Lower lobe of right lung (tissue), 2 donors: ENCODE measurements at regions not wholly inside any gene's neighbourhood (a gene's known extent, or its start where the extent isn't known, plus 50 kb on each side); places are given as distances from the start of the nearest gene placed in this dataset.

ENCODE experiments used
- ATAC-seq, 2 donors: fragments of 200-7000 bp; cut with Tn5 transposase; one replicate each; pipeline ENCODE4 v1.9.1; 2020 to 2022; ENCODE audit warnings: mild to moderate bottlenecking in 2 of 2, moderate library complexity in 2 of 2
- DNase-seq: peaks from one replicate; pipeline ENCODE4 v3.0.0-alpha.2; 2020
- H3K27ac ChIP-seq: fragments of 200-600 bp; one replicate; pipeline ENCODE4 v1.8.0; 2022
- H3K27me3 ChIP-seq: fragments of 200-600 bp; one replicate; pipeline ENCODE4 v1.8.0; 2022; ENCODE audit warnings: low read depth
- H3K36me3 ChIP-seq: fragments of 200-600 bp; one replicate; pipeline ENCODE4 v1.8.0; 2022; ENCODE audit warnings: mild to moderate bottlenecking
- H3K4me1 ChIP-seq: fragments of 200-600 bp; one replicate; pipeline ENCODE4 v1.8.0; 2022
- H3K4me3 ChIP-seq: fragments of 200-600 bp; one replicate; pipeline ENCODE4 v1.8.0; 2022; ENCODE audit warnings: mild to moderate bottlenecking
- H3K9me3 ChIP-seq: fragments of 200-600 bp; one replicate; pipeline ENCODE4 v1.8.0; 2022
- CTCF ChIP-seq: fragments of 200-600 bp; IDR thresholded peaks from one replicate; pipeline ENCODE4 v1.8.0; 2022; ENCODE audit warnings: antibody characterized with exemption, mild to moderate bottlenecking
- intact Hi-C: fragments of 100-400 bp; cut with DNase I; formaldehyde crosslinking; loops from one replicate; pipeline ENCODE4 v1.11.0; 2022
- donor health status: DM: no; HTN: yes; CAD: no; lungs with severe emphysema.

- no peak for TF ChIP-seq CTCF
- Histone ChIP-seq H3K27ac (no peak overlapping the region), H3K27me3 (no peaks in the 10 kb centered on the region), H3K4me3 (no peak overlapping the region), H3K9me3 (no peaks in the 10 kb centered on the region), H3K36me3 (no peaks in the 10 kb centered on the region), H3K4me1 (no peaks in the 10 kb centered on the region)
- ATAC-seq (no peak), DNase-seq (no peak)
- intact Hi-C loops: no loop called here
These were observed 1816.8 kb downstream of the OLFM4 start for GRCh38 chr13:54845351-54845965.

DNA sequence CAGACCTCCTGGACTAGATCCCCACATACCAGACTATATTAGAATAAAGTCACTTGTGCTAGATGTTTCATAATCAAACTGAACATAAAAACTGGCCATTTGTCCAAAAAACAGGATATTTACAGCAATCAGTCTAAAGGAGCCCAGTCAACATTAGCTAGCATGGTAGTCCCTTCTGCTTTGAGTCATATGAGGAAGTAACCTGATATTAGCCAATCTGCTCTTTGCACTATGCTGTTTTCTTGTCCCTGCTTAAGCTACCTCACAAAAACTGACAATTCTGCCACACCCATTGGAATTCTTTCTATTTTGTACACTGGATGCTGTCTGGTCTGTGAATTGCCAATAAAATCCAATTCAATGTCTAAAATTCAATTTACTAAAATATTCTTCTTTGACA is 1824.2 kb downstream of the OLFM4 start:
- Histone ChIP-seq H3K27me3 (no peaks in the 10 kb centered on the region), H3K9me3 (no peaks in the 10 kb centered on the region), H3K4me1 (no peaks in the 10 kb centered on the region), H3K36me3 (no peaks in the 10 kb centered on the region), H3K27ac (no peak overlapping the region), H3K4me3 (no peak overlapping the region)
- no peak for DNase-seq
- ATAC-seq: no peak
- TF ChIP-seq CTCF: no peak
- intact Hi-C loops: no loop called here

DNA sequence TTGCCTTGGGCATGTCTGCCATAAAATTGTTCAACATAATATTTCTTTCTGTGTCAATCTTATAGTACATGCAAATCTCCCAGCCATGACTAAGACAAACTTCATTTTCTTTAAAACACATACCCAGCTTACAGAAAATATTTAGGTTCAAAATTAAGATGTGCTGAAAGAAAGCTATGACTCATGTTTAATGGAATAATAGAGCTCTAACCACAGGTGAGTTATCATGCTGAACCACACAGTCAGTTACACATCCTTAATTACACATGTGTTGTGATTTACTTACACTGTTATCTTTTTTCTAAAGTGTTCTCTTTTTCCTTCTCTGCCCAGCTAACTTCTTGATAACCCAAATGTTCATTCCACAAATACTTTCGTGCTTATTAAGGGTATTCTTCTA is 1831.2 kb downstream of the OLFM4 start:
- no peak for TF ChIP-seq CTCF
- Histone ChIP-seq H3K27ac (no peak overlapping the region), H3K27me3 (no peaks in the 10 kb centered on the region), H3K36me3 (no peaks in the 10 kb centered on the region), H3K4me3 (no peak overlapping the region), H3K4me1 (no peaks in the 10 kb centered on the region), H3K9me3 (no peaks in the 10 kb centered on the region)
- ATAC-seq (no peak), DNase-seq (no peak)
- intact Hi-C loops: no loop called here

DNA sequence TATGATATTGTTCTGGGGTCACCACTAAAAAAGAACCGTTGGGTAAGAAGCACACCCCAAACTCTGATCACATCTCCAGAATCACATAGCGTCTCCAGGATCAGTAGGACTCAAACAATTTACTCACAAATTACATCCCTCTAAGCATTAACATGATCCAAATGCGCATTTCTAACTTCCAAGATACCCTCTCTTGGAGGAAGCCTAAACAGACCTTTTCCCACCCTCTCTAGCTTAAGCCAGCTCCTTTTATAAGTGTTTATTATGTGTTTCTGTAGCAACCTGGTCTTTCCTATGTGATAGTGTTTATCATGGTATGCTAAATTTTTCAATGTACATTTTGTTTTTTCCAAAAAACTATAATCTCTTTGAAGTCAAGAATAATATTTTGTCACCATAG is 1846.5 kb downstream of the OLFM4 start:
- no peaks in the 10 kb centered on the region for H3K27me3 ChIP-seq
- H3K9me3 ChIP-seq: no peaks in the 10 kb centered on the region
- H3K4me1 ChIP-seq: no peaks in the 10 kb centered on the region
- no peak overlapping the region for H3K27ac ChIP-seq
- no peak overlapping the region for H3K4me3 ChIP-seq
- TF ChIP-seq CTCF: no peak
- ATAC-seq: no peak
- H3K36me3 ChIP-seq: no peaks in the 10 kb centered on the region
- DNase-seq: no peak
- intact Hi-C loops: loop anchor here (10.0 kb wide), 1 partner anchor 960 kb away; no protein-coding TSS in a partner anchor

DNA sequence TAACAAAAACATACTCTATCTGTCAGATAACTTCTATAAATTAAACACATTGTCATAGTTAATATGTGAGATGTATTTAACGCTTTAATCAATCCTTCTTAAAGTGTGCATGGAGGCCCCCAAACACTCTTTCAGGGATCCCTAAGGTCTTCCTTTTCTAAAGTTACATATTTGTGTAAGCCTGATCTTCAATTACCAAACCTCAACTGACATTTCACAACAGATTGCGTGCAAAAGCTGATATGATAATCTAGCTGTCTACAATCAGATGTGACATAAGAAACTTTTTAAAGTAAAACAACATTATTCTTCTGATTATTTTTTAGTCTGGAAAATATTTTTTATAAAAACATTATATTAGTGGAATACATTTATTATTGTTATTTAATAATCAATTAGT is 1850.4 kb downstream of the OLFM4 start:
- DNase-seq (no peak), ATAC-seq (no peak)
- Histone ChIP-seq H3K9me3 (no peaks in the 10 kb centered on the region), H3K4me3 (no peak overlapping the region), H3K36me3 (no peaks in the 10 kb centered on the region), H3K27me3 (no peaks in the 10 kb centered on the region), H3K4me1 (no peaks in the 10 kb centered on the region), H3K27ac (no peak overlapping the region)
- no peak for TF ChIP-seq CTCF
- intact Hi-C loops: loop anchor here (10.0 kb wide), 1 partner anchor 964 kb away; no protein-coding TSS in a partner anchor
